ENCODE measurements at regions not wholly inside any gene's neighbourhood (a gene's known extent, or its start where the extent isn't known, plus 50 kb on each side); places are given as distances from the start of the nearest gene placed in this dataset.
A peak's percentile ranks its signal among the peaks of the same experiment; 100 is the strongest.

DNA sequence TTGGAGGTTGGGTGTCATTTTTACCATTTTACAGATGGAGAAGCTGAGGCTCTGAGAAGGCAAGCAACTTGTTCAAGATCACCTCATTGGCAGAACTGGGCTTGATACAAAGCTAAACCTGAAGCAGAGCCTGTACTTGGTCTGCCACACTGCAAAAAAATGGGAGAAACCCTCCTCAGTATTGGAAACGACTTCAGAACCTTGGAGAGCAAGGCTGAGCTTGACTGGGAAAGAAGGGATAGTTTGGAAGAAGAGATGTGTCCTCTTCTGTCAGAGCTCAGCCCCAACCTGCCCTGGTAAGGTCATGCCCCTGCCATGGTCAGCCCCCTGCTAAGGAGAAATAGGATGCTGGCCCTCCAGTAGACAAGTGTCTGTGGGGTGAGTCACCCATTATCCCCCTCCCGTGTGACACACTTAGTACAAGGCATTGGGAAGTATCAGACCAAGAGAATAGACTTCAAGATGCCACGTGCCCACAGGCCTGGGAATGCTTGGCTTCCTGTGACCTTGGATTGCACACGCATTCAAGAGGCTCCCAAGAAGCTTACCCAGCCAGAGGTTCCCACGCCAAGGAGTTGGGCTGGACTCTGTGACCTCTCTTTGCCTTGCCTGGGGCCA is 56.2 kb upstream of the SMNDC1 start (continued):
- TF ChIP-seq, protein P1, sequence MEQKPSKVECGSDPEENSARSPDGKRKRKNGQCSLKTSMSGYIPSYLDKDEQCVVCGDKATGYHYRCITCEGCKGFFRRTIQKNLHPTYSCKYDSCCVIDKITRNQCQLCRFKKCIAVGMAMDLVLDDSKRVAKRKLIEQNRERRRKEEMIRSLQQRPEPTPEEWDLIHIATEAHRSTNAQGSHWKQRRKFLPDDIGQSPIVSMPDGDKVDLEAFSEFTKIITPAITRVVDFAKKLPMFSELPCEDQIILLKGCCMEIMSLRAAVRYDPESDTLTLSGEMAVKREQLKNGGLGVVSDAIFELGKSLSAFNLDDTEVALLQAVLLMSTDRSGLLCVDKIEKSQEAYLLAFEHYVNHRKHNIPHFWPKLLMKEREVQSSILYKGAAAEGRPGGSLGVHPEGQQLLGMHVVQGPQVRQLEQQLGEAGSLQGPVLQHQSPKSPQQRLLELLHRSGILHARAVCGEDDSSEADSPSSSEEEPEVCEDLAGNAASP (IDR thresholded peaks at IDR 0.05) = no peak
- TF ChIP-seq GTF2E2 (tag; IDR thresholded peaks at IDR 0.05) = no peak
- peak; percentile 83 for TF ChIP-seq MIER1 (IDR thresholded peaks at IDR 0.05; ENCODE audit: low read depth)

GRCh38 chr10:110361800-110362456 is 57.2 kb upstream of the SMNDC1 start:
- Histone ChIP-seq H3K36me3 (ENCODE audit: control insufficient read depth, insufficient read depth, low read length) (no peaks in the 10 kb centered on the region), H3K9ac (ENCODE audit: insufficient read depth in 1 of 2, low read depth in 2 of 2, low read length in 2 of 2) (no peak overlapping the region), H3K27me3 (ENCODE audit: control insufficient read depth in 2 of 2, insufficient read depth in 2 of 2, low read length in 2 of 2) (peaks cover 2 to 45% of the 10 kb centered on the region in 2 experiments; a peak in 4 of 5 replicates), H3K4me1 (replicated peaks in 1 of 2; ENCODE audit: control insufficient read depth in 2 of 2, insufficient read depth in 2 of 2, low read length in 2 of 2) (peaks cover 0 to 8% of the 10 kb centered on the region in 2 experiments; a peak in 1 of 5 replicates), H3K79me2 (ENCODE audit: control insufficient read depth, insufficient read depth, low read length) (no peaks in the 10 kb centered on the region), H3K4me3 (no peak overlapping the region), H3K27ac (ENCODE audit: extremely low read depth, low read depth, low read length) (no peak overlapping the region), H3K9me1 (ENCODE audit: control insufficient read depth, insufficient read depth, low read length) (no peaks in the 10 kb centered on the region), H2AFZ (ENCODE audit: low read depth, low read length) (no peak overlapping the region), H3K4me2 (ENCODE audit: insufficient read depth, low read length) (no peak overlapping the region), H4K20me1 (replicated peaks; ENCODE audit: control insufficient read depth, insufficient read depth, low read length) (no peaks in the 10 kb centered on the region), H3K9me3 (replicated peaks; ENCODE audit: control insufficient read depth, insufficient read depth, low read depth, low read length) (no peaks in the 10 kb centered on the region)
- ChIA-PET CTCF (ENCODE audit: low intra/inter-chr PET ratio) (no interaction called here), POLR2A (interaction anchor here (0.7 to 0.9 kb wide), 2 partner anchors 11 to 44 kb away, joined by 3 to 5 read pairs; no protein-coding TSS in a partner anchor)
- no TSS peak for BruUV-seq (replicated peaks)
- in situ Hi-C loops (cut with MboI) = no loop called here
- ATAC-seq (no peak), DNase-seq (ENCODE audit: extremely low read depth in 1 of 4, low spot score in 3 of 4) (no peak), FAIRE-seq (no peak)
- WGBS (ENCODE audit: insufficient coverage, low coverage, missing lambda C conversion rate) = 11% methylated on average over 5 of the region's 5 CpGs
- intact Hi-C loops (cut with micrococcal nuclease) = no loop called here
- TF ChIP-seq KHSRP (IDR thresholded peaks at IDR 0.05) (no peak), NKRF (IDR thresholded peaks at IDR 0.05; ENCODE audit: borderline replicate concordance) (no peak), RBM25 (IDR thresholded peaks at IDR 0.05; ENCODE audit: low read depth, low read length, severe bottlenecking) (no peak), TSHZ1 (CRISPR knock-in tag; IDR thresholded peaks at IDR 0.05) (no peak), TCF15 (CRISPR knock-in tag; IDR thresholded peaks at IDR 0.05) (no peak), SRSF1 (IDR thresholded peaks at IDR 0.05; ENCODE audit: low read depth, low read length) (no peak), RBM17 (IDR thresholded peaks at IDR 0.05; ENCODE audit: borderline replicate concordance, low read depth, low read length) (no peak), ELF1 (tag; IDR thresholded peaks at IDR 0.05) (no peak), MAFF (IDR thresholded peaks at IDR 0.05; ENCODE audit: low read length) (no peak)

Measured in K562 (cell line).